Hepatocyte (in vitro differentiated cells): ENCODE measurements at regions not wholly inside any gene's neighbourhood (a gene's known extent, or its start where the extent isn't known, plus 50 kb on each side); places are given as distances from the start of the nearest gene placed in this dataset.

Experiments used
- CTCF ChIP-seq: fragments of 200-600 bp; sonication (generic); IDR thresholded peaks from 2 replicates; pipeline ENCODE4 v1.5.1; 2016; ENCODE audit warnings: antibody characterized with exemption, mild to moderate bottlenecking; ENCODE audit not compliant: poor library complexity
- EZH2 ChIP-seq: fragments of 200-600 bp; sonication (generic); IDR thresholded peaks from 2 replicates; pipeline ENCODE4 v1.6.1; 2016; ENCODE audit warnings: antibody characterized with exemption, mild to moderate bottlenecking, borderline replicate concordance
- EZH2phosphoT487 ChIP-seq: fragments of 200-600 bp; sonication (generic); IDR thresholded peaks from one replicate; pipeline ENCODE4 v1.6.1; 2018; ENCODE audit warnings: antibody characterized with exemption, mild to moderate bottlenecking, low read depth, moderate library complexity; ENCODE audit not compliant: unreplicated experiment, severe bottlenecking

- TF ChIP-seq EZH2 (no peak), CTCF (no peak), EZH2phosphoT487 (no peak)
These were observed 101.6 kb downstream of the SLC25A46 start for GRCh38 chr5:110840347-110840960.
